ENCODE measurements at regions not wholly inside any gene's neighbourhood (a gene's known extent, or its start where the extent isn't known, plus 50 kb on each side); places are given as distances from the start of the nearest gene placed in this dataset.

DNA sequence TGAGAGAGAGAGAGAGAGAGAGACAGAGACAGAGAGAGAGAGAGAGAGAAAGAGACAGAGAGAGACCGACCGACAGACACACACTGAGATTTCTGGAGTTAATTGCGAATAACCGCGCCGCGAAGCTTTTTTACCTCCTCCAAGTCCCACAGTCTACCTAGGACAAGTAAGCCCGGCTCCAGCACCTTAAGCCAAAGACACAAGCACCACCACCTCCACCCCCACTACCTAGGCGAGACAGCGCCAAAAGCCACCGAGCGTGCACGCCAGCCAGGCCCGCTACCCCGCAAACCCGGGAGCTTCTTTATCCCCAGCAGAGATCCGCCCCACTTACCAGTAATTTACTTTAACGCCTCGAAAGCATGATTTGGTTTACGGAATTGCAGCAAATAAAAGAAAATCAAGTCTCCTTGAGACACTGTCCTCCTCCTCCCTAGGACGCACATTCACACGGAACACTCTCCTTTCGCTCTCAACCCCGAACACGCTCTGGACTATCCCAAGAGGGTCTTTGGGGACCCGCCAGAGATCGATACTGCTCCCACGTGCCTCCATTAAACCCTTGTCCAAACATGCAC is 649.6 kb upstream of the DIPK2B start (continued):
- TF ChIP-seq, protein P1, sequence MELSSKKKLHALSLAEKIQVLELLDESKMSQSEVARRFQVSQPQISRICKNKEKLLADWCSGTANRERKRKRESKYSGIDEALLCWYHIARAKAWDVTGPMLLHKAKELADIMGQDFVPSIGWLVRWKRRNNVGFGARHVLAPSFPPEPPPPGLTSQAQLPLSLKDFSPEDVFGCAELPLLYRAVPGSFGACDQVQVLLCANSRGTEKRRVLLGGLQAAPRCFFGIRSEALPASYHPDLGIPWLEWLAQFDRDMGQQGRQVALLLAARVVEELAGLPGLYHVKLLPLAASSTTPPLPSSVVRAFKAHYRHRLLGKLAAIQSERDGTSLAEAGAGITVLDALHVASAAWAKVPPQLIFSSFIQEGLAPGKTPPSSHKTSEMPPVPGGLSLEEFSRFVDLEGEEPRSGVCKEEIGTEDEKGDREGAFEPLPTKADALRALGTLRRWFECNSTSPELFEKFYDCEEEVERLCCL (CRISPR knock-in tag; IDR thresholded peaks at IDR 0.05; ENCODE audit: borderline replicate concordance): no peak
- TF ChIP-seq, protein P2, sequence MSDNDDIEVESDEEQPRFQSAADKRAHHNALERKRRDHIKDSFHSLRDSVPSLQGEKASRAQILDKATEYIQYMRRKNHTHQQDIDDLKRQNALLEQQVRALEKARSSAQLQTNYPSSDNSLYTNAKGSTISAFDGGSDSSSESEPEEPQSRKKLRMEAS (IDR thresholded peaks at IDR 0.05): peak; percentile 74
- TF ChIP-seq, protein P3, sequence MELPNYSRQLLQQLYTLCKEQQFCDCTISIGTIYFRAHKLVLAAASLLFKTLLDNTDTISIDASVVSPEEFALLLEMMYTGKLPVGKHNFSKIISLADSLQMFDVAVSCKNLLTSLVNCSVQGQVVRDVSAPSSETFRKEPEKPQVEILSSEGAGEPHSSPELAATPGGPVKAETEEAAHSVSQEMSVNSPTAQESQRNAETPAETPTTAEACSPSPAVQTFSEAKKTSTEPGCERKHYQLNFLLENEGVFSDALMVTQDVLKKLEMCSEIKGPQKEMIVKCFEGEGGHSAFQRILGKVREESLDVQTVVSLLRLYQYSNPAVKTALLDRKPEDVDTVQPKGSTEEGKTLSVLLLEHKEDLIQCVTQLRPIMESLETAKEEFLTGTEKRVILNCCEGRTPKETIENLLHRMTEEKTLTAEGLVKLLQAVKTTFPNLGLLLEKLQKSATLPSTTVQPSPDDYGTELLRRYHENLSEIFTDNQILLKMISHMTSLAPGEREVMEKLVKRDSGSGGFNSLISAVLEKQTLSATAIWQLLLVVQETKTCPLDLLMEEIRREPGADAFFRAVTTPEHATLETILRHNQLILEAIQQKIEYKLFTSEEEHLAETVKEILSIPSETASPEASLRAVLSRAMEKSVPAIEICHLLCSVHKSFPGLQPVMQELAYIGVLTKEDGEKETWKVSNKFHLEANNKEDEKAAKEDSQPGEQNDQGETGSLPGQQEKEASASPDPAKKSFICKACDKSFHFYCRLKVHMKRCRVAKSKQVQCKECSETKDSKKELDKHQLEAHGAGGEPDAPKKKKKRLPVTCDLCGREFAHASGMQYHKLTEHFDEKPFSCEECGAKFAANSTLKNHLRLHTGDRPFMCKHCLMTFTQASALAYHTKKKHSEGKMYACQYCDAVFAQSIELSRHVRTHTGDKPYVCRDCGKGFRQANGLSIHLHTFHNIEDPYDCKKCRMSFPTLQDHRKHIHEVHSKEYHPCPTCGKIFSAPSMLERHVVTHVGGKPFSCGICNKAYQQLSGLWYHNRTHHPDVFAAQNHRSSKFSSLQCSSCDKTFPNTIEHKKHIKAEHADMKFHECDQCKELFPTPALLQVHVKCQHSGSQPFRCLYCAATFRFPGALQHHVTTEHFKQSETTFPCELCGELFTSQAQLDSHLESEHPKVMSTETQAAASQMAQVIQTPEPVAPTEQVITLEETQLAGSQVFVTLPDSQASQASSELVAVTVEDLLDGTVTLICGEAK (IDR thresholded peaks at IDR 0.05): no peak
- TF ChIP-seq, protein P3 (CRISPR knock-in tag; IDR thresholded peaks at IDR 0.05): no peak
- TF ChIP-seq ZNF747 (CRISPR knock-in tag; IDR thresholded peaks at IDR 0.05; ENCODE audit: borderline replicate concordance) (no peak), ZNF788 (CRISPR knock-in tag; IDR thresholded peaks at IDR 0.05; ENCODE audit: borderline replicate concordance) (no peak), MBD4 (IDR thresholded peaks at IDR 0.05; ENCODE audit: borderline replicate concordance, low read length) (no peak), SETDB1 (CRISPR knock-in tag; IDR thresholded peaks at IDR 0.05; ENCODE audit: borderline replicate concordance) (no peak), POLR2A (IDR thresholded peaks at IDR 0.05; ENCODE audit: insufficient read depth in 1 of 2, low read depth in 2 of 2, low read length in 2 of 2) (no peak), MYNN (CRISPR knock-in tag; IDR thresholded peaks at IDR 0.05; ENCODE audit: low read depth) (no peak), ZNF501 (CRISPR knock-in tag; IDR thresholded peaks at IDR 0.05) (no peak), HDAC1 (CRISPR knock-in tag; IDR thresholded peaks at IDR 0.05) (0 out of 2 replicates have a peak, but pooled peaks have one; percentile 28), GATAD2A (CRISPR knock-in tag; IDR thresholded peaks at IDR 0.05) (0 out of 2 replicates have a peak, but pooled peaks have one; percentile 30)
- TF ChIP-seq, protein P4, sequence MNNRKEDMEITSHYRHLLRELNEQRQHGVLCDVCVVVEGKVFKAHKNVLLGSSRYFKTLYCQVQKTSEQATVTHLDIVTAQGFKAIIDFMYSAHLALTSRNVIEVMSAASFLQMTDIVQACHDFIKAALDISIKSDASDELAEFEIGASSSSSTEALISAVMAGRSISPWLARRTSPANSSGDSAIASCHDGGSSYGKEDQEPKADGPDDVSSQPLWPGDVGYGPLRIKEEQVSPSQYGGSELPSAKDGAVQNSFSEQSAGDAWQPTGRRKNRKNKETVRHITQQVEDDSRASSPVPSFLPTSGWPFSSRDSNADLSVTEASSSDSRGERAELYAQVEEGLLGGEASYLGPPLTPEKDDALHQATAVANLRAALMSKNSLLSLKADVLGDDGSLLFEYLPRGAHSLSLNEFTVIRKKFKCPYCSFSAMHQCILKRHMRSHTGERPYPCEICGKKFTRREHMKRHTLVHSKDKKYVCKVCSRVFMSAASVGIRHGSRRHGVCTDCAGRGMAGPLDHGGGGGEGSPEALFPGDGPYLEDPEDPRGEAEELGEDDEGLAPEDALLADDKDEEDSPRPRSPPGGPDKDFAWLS (CRISPR knock-in tag; IDR thresholded peaks at IDR 0.05; ENCODE audit: borderline replicate concordance): no peak
- TF ChIP-seq, protein P5, sequence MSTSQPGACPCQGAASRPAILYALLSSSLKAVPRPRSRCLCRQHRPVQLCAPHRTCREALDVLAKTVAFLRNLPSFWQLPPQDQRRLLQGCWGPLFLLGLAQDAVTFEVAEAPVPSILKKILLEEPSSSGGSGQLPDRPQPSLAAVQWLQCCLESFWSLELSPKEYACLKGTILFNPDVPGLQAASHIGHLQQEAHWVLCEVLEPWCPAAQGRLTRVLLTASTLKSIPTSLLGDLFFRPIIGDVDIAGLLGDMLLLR (CRISPR knock-in tag; IDR thresholded peaks at IDR 0.05): no peak
